Epithelial cell of prostate (primary cell): ENCODE measurements at regions not wholly inside any gene's neighbourhood (a gene's known extent, or its start where the extent isn't known, plus 50 kb on each side); places are given as distances from the start of the nearest gene placed in this dataset.
"Not testable (repeated sequence)": the region's sequence is repeated elsewhere in the genome, so short reads cannot be mapped to it uniquely, and the experiment has no call there.

Experiments used
- DNase-seq: peaks from one replicate; pipeline ENCODE4 v3.0.0-alpha.2; 2011; ENCODE audit warnings: low read depth, low spot score
- H3K27ac ChIP-seq: fragments of 450-650 bp; 2 replicates; pipeline ENCODE4 v1.5.1; 2017; ENCODE audit warnings: mild to moderate bottlenecking

- not testable (repeated sequence) for DNase-seq, H3K27ac ChIP-seq
These were observed 62.2 kb upstream of the VWC2 start for GRCh38 chr7:49711072-49711723.

DNA sequence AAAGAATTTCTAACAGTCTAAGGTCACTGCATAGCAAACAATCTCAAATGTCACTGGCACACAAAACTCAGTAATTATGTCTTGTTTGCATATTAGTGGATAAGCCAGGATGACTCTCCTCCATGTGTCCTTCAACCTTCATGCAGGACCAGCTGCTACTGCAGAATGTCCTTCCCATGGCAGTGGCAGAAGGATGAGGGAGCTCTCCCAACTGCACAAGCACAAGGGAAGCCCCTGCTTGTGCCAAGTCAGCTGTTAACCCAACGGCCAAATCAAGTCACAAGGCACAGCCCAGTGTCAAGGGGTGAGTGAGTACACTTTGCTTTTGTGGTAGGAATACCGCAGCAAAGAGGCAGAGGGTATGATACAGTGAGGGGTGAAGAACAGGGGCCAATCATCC is 59.3 kb upstream of the VWC2 start:
- DNase-seq: no peak

GRCh38 chr7:49715486-49715885 is 58.0 kb upstream of the VWC2 start:
- H3K27ac ChIP-seq: no peak overlapping the region
- no peak for DNase-seq

More for the DNA sequence above, 59.3 kb upstream of the VWC2 start:
- H3K27ac ChIP-seq: no peak overlapping the region

DNA sequence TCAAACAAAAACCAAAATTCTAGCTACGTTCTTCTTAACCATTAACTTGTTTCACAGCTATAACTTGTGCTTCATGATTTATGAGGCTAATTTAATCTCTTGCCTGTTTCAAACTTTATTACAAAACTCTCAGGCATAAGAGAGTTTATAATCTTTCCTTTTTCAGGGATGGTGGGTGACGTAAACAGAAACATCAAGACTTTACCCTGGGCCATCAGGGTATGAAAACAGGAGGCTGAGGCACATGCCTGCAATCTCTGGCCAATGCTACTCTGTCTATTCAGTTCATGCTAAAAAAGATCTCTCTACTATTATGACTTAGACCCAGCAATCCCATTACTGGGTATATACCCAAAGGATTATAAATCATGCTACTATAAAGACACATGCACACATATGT is 55.9 kb upstream of the VWC2 start:
- no peak overlapping the region for H3K27ac ChIP-seq
- DNase-seq: no peak

- peak; percentile 12 for DNase-seq
- no peak overlapping the region for H3K27ac ChIP-seq
These were observed 54.7 kb upstream of the VWC2 start for GRCh38 chr7:49718760-49719159.

DNA sequence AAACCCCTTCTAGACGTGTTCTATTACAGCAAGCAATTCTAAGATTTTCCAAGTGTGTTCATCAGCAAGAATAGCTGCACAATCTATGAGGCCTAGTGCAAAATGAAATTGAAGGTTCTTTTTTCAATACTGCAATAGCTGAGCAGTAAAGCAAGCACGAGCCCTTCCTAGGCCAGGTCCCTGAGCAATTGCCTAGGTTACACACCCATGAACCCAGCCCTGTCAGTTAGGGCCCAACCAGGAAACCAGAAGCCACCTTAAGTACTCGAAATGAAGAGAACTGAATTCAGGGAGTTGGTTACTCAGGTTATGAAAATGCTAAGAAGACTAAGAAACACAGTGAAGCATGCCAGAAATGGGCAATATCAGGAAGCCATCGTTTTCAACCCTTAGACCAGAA is 52.0 kb upstream of the VWC2 start:
- no peak for DNase-seq
- no peak overlapping the region for H3K27ac ChIP-seq
